DND-41 (cell line): ENCODE measurements at regions not wholly inside any gene's neighbourhood (a gene's known extent, or its start where the extent isn't known, plus 50 kb on each side); places are given as distances from the start of the nearest gene placed in this dataset.

Experiments
- ATAC-seq: fragments of 200-7000 bp; cut with Tn5 transposase; 3 replicates; pipeline ENCODE4 v1.9.1; 2021; ENCODE audit warnings: low read depth; ENCODE audit not compliant: insufficient read depth
- DNase-seq: peaks from one replicate; pipeline ENCODE4 v3.0.0-alpha.2; 2020
- H2AFZ ChIP-seq: 2 replicates; pipeline ENCODE4 v1.6.0; 2012; ENCODE audit warnings: low read depth, low read length
- H3K27ac ChIP-seq: 2 replicates; pipeline ENCODE4 v1.5.1; 2012; ENCODE audit warnings: low read length, inconsistent platforms
- H3K27me3 ChIP-seq: fragments of 200-600 bp; sonication (generic); 2 replicates; pipeline ENCODE4 v1.6.0; 2012; ENCODE audit warnings: low read length, mild to moderate bottlenecking, inconsistent platforms; ENCODE audit not compliant: insufficient read depth, poor library complexity
- H3K36me3 ChIP-seq: 2 replicates; pipeline ENCODE4 v1.5.1; 2012; ENCODE audit warnings: low read length, inconsistent platforms; ENCODE audit not compliant: insufficient read depth
- H3K4me1 ChIP-seq: 2 replicates; pipeline ENCODE4 v1.5.1; 2012; ENCODE audit warnings: mild to moderate bottlenecking, low read length; ENCODE audit not compliant: insufficient read depth
- H3K4me2 ChIP-seq: 2 replicates; pipeline ENCODE4 v1.6.0; 2012; ENCODE audit warnings: mild to moderate bottlenecking, moderate library complexity, low read length, inconsistent platforms; ENCODE audit not compliant: insufficient read depth
- H3K4me3 ChIP-seq, 2 experiments: fragments of 200-600 bp in 1 of 2; shearing (Covaris generic) in 1 of 2; 2 replicates each; pipeline ENCODE4 v1.5.1; 2012 to 2016; ENCODE audit warnings: inconsistent platforms in 2 of 2, low read length in 2 of 2, mild to moderate bottlenecking in 2 of 2, low read depth in 1 of 2, moderate library complexity in 1 of 2
- H3K79me2 ChIP-seq: 2 replicates; pipeline ENCODE4 v1.6.0; 2012; ENCODE audit warnings: low read length, inconsistent platforms; ENCODE audit not compliant: insufficient read depth
- H3K9ac ChIP-seq: 2 replicates; pipeline ENCODE4 v1.6.0; 2012; ENCODE audit warnings: low read depth, mild to moderate bottlenecking, inconsistent platforms, low read length, moderate library complexity
- H3K9me3 ChIP-seq: 2 replicates; pipeline ENCODE4 v1.5.1; 2012; ENCODE audit warnings: low read length, moderate library complexity, mild to moderate bottlenecking, inconsistent platforms; ENCODE audit not compliant: insufficient read depth, severe bottlenecking
- H4K20me1 ChIP-seq: 2 replicates; pipeline ENCODE4 v1.6.0; 2012; ENCODE audit warnings: low read length; ENCODE audit not compliant: insufficient read depth
- EZH2 ChIP-seq: IDR thresholded peaks from 3 replicates; pipeline ENCODE4 v1.6.1; 2012; ENCODE audit warnings: borderline replicate concordance, low read depth, mild to moderate bottlenecking, moderate library complexity, low read length, inconsistent platforms; ENCODE audit not compliant: severe bottlenecking
- TF ChIP-seq, protein P1 (sequence below): IDR thresholded peaks from 2 replicates; pipeline ENCODE4 v1.5.1; 2012; ENCODE audit warnings: borderline replicate concordance, low read length, moderate library complexity, mild to moderate bottlenecking; ENCODE audit not compliant: poor library complexity, severe bottlenecking; ENCODE audit errors: extremely low read depth

DNA sequence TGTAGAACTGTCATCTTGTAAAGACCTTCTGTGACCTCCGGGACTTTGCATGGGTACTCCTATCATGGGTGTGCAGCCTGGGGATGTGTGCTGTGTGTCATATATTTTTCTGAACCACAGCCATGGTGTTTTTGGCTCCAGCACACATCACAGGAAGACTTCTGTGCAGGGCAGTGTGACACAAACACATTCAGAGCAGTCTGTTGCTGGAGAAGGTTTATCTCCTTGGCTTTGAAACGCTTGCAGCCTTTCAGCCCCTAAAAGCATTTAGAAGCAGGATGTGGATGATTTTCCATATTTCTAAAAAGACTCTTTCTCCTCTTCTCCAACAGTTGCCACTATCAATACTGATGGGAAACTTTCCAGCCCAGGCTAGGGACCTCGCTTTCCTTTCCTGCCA is 221.6 kb upstream of the FOXA2 start:
- H3K27me3 ChIP-seq = no peaks in the 10 kb centered on the region
- ATAC-seq = no peak
- H3K4me2 ChIP-seq = no peak overlapping the region

DNA sequence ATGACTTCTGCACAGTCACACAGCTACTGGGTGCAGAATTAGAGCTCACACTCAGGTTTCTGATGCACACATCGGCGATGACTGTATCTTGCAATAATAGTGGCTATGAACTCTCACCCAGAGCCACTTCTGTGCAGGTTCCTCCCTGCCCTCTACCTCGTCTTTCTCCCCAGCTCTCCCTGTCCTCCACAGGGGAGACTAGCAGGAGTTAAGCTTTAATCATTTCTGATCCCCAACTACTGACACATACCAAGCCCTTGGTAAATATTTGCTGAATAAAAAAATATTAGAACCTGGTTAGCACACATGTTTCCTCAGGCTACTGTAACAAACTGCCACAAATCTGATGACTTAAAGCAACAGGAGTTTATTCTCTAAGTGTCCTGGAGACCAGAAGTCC is 222.7 kb upstream of the FOXA2 start:
- Histone ChIP-seq H3K36me3 (no peaks in the 10 kb centered on the region), H3K79me2 (no peaks in the 10 kb centered on the region), H3K27me3 (no peaks in the 10 kb centered on the region), H3K4me2 (no peak overlapping the region), H2AFZ (no peak overlapping the region), H3K9me3 (no peaks in the 10 kb centered on the region), H3K4me1 (no peaks in the 10 kb centered on the region), H3K9ac (no peak overlapping the region), H3K4me3 (no peak overlapping the region), H3K27ac (no peak overlapping the region), H4K20me1 (no peaks in the 10 kb centered on the region)
- DNase-seq (no peak), ATAC-seq (no peak)
- TF ChIP-seq, protein P1, sequence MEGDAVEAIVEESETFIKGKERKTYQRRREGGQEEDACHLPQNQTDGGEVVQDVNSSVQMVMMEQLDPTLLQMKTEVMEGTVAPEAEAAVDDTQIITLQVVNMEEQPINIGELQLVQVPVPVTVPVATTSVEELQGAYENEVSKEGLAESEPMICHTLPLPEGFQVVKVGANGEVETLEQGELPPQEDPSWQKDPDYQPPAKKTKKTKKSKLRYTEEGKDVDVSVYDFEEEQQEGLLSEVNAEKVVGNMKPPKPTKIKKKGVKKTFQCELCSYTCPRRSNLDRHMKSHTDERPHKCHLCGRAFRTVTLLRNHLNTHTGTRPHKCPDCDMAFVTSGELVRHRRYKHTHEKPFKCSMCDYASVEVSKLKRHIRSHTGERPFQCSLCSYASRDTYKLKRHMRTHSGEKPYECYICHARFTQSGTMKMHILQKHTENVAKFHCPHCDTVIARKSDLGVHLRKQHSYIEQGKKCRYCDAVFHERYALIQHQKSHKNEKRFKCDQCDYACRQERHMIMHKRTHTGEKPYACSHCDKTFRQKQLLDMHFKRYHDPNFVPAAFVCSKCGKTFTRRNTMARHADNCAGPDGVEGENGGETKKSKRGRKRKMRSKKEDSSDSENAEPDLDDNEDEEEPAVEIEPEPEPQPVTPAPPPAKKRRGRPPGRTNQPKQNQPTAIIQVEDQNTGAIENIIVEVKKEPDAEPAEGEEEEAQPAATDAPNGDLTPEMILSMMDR = no peak
- TF ChIP-seq EZH2 = no peak

More for the DNA sequence above, 221.6 kb upstream of the FOXA2 start:
- Histone ChIP-seq H3K79me2 (no peaks in the 10 kb centered on the region), H3K36me3 (no peaks in the 10 kb centered on the region), H3K4me1 (no peaks in the 10 kb centered on the region), H3K4me3 (no peak overlapping the region), H3K27ac (no peak overlapping the region), H3K9me3 (no peaks in the 10 kb centered on the region), H3K9ac (no peak overlapping the region), H4K20me1 (no peaks in the 10 kb centered on the region), H2AFZ (no peak overlapping the region)
- DNase-seq = no peak
- no peak for TF ChIP-seq EZH2

DNA sequence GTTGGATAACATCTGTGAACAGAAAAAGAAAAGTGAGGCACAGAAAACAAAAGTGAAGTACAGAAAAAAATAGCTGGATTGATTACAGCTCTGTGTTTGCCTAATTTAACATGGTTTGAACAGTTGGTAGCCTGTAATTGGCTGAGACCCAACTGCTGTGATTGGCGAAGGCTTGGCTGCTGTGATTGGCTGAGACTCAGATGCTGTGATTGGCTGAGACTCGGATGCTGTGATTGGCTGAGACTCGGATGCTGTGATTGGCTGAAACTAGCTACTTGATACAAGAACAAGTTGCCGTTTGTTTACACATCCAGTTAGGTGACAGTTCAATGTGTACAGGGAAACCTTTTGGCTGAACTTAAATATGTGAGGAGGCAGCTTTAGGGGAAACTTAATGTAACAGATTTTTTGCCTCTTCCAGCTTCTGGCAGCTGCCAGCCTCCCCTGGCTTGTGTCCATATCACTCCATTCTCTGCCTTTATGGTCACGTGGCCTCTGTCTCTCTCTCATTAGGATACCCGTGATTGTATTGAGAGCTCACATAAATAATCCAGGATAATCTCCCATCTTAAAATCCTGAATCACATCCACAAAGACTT is 223.4 kb upstream of the FOXA2 start:
- Histone ChIP-seq H3K36me3 (no peaks in the 10 kb centered on the region), H3K4me3 (no peak overlapping the region), H3K9me3 (no peaks in the 10 kb centered on the region), H2AFZ (no peak overlapping the region), H3K79me2 (no peaks in the 10 kb centered on the region), H4K20me1 (no peaks in the 10 kb centered on the region), H3K4me1 (no peaks in the 10 kb centered on the region), H3K9ac (no peak overlapping the region), H3K4me2 (no peak overlapping the region), H3K27me3 (no peaks in the 10 kb centered on the region), H3K27ac (no peak overlapping the region)
- DNase-seq (no peak), ATAC-seq (no peak)
- TF ChIP-seq EZH2 = no peak
- TF ChIP-seq, protein P1 = no peak

DNA sequence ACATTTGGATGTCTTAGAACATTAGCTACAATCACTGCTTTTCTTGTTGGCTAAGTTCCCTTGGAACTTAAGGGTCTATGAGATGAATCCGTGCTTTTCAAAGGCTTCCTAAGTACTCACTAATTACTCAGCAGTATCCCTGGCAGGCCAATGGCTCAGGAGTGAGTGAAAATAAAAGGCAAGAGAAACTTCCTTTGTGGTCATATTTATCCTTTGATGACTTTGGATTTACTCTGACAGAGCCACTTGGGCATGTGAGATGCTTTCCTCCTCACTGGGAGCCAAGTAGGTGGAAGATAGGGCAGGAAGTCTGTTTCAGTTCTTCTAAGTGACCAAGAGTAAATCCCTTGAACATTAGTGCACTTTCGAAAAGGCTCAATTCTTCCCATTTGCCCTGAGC is 224.3 kb upstream of the FOXA2 start:
- no peaks in the 10 kb centered on the region for H3K27me3 ChIP-seq
- DNase-seq (no peak), ATAC-seq (no peak)
- no peak overlapping the region for H3K9ac ChIP-seq
- no peaks in the 10 kb centered on the region for H4K20me1 ChIP-seq
- no peak overlapping the region for H3K4me2 ChIP-seq
- no peak overlapping the region for H2AFZ ChIP-seq
- peaks cover 7% of the 10 kb centered on the region for H3K4me1 ChIP-seq
- no peaks in the 10 kb centered on the region for H3K79me2 ChIP-seq
- no peak for TF ChIP-seq EZH2
- TF ChIP-seq, protein P1 = no peak
- no peaks in the 10 kb centered on the region for H3K36me3 ChIP-seq
- no peaks in the 10 kb centered on the region for H3K9me3 ChIP-seq
- H3K4me3 ChIP-seq = no peak overlapping the region
- no peak overlapping the region for H3K27ac ChIP-seq
